Left colon (tissue), 2 donors: ENCODE measurements at regions not wholly inside any gene's neighbourhood (a gene's known extent, or its start where the extent isn't known, plus 50 kb on each side); places are given as distances from the start of the nearest gene placed in this dataset.
"Not testable (repeated sequence)": the region's sequence is repeated elsewhere in the genome, so short reads cannot be mapped to it uniquely, and the experiment has no call there.

Experiments
- ATAC-seq: fragments of 200-7000 bp; cut with Tn5 transposase; one replicate; pipeline ENCODE4 v1.9.1; 2020; ENCODE audit warnings: mild to moderate bottlenecking, moderate library complexity
- DNase-seq, 2 donors: peaks; one replicate each; pipeline ENCODE4 v3.0.0-alpha.2; 2020
- intact Hi-C, 2 donors: fragments of 100-400 bp; cut with DNase I in 1 of 2; cut with micrococcal nuclease in 1 of 2; formaldehyde crosslinking; loops; one replicate each; pipeline versions ENCODE4 v1.11.2 to v1.14.0; 2022; cut with DNase I, micrococcal nuclease
- donor health status: DM: no; HTN: no; CAD: no.
- donor health status: DM: yes; HTN: yes; CAD: no.

DNA sequence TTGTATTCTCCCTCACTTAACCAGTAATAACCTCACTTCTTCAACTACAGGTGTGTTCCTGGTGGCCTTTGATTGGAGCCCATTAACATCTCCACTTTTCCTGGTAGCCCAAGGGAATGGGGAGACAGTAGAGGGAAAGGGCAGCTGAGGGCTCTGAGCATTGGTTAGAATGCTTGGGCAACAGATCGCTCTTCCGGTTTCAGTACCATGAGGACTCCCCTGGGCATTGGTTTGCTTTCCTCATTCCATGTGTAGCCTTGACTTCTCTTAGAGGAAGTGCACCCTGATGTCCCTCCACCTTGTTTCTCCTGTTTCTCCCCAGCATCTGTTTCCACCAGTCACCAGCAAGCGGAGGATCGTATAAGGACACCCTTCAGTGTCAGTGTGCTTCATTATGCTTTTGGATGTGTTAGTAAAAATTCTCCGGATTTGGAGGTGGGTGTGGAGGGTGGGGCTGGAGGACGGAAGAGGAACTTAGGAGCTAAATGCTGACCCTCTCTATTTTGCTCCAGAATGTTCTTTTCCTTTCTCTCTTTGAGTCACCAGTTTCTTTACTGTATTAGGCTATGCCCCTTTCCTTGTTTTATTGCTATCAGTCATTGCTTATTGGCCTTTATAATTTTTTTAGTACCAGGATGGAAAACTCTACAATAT lies 50.6 kb upstream of the ZNG1B start:
- ATAC-seq, intact Hi-C loops, DNase-seq: not testable (repeated sequence)

DNA sequence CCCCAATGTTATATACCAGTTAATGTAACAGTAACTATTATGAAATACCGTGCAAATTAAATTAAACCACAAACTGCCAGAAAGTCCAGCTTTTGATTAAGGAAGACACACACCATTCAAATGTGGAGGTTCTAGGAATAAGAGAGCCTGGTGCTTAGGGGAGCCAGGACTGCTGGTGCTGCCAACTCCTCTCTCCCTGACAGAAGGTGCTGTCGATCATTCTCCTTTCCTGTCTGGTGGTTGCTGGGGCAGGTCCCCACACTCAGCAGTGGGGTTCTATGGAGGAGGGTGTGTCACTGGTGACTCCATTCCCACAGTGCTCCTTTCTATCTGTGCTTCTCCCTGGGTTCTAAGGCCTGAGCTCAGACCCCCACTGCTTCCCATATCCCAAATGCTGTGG lies 57.9 kb upstream of the ZNG1B start:
- DNase-seq, intact Hi-C loops, ATAC-seq: not testable (repeated sequence)

DNA sequence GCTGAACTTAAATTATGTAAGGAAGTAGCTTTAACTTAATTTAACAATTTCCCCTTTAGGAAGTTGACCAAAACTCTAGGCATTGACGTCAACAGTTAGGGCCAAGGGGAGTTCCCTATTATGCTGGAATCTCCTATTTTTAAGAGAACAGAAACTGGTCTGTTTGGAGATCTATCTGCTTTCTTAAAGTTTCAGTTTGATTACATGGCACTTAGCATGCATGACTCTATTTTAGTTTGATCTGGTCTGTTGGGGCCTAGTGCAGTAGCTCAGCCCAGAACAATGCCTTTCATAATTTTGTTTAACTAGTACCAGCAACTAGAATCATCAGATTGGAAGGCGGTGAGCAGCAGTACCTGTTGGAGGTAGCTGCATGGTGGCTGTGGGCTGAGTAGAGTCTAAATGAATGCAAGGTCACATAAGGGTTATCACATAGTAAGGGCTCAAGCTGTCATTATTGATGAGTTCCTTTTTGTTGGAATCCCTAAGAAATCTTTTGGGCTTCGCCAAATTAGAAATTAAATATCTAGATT lies 60.5 kb upstream of the ZNG1B start:
- DNase-seq (no peak), ATAC-seq (no peak)
- intact Hi-C loops, result no loop called here

DNA sequence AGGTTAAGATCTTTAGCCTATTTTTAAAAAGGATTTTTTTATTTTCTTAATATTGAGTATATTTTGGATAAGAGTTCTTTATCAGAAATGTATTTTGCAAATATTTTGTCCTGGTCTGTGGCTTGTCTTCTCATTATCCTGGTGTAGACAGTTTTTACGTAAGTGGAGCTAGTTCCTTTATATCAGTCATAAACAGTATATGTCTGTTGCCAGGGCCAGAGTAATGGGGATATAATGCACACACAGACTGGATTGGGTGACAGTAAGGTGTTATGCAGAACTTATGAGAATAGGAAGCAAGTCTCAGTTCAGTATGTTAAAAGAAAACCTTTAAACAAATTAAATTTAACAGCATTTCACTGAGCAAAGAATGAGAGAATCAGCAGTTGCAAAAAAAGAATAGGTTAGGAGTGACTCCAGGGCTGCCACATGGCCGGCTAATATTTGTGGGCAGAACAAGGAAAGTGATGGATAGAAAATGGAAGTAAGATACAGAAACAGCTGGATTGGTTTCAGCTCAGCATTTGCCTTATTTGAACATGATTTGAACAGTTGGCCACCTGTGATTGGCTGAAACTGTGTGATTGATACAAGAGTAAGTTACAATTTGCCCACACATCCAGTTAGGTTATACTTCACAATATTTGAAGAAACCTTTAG lies 61.1 kb upstream of the ZNG1B start:
- intact Hi-C loops, result no loop called here
- ATAC-seq (no peak), DNase-seq (no peak)

DNA sequence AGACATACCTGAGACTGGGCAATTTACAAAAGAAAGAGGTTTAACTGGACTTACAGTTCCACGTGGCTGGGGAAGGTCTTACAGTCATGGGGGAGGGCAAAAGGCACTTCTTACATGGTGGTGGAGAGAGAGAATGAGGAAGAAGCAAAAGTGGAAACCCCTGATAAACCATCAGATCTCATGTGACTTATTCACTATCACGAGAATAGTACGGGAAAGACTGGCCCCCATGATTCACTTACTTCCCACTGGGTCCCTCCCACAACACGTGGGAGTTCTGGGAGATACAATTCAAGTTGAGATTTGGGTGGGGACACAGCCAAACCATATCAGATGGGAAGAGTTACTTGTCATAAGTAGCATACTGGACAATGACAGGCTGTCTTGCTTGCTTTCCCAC lies 62.6 kb upstream of the ZNG1B start:
- intact Hi-C loops, result loop anchor here (5.0 kb wide), 1 partner anchor 128 kb away; no protein-coding TSS in a partner anchor
- DNase-seq, ATAC-seq: not testable (repeated sequence)

DNA sequence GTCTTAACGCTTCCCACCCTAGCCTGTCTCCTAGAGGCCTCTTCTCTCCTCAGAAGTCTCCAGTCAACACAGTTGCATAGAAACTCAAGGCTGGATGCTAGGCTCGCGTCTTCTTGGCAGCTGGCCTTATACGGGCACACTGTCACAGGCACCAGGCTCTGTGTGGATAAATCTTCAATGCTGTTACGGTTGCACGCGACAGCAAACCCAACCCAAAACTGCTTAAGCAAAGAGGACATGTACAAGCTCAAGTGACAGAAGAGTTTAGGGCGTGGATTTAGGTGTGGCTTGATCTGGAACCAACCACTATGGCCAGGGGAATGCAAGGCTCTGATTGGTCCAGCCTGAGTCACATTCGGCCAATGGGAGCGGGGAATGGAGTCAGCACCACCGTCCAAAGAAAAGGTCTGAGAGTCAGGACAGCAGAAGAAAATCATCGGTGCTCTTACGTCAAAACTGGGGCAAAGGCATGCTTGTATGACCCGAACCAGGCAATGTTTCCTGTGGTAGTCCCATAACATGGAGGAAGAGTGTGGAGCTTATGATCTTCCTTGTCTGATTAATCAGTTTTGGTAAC lies 65.1 kb upstream of the ZNG1B start:
- DNase-seq, ATAC-seq: not testable (repeated sequence)
- intact Hi-C loops, result loop anchor here (5.0 kb wide), 1 partner anchor 125 kb away; no protein-coding TSS in a partner anchor

DNA sequence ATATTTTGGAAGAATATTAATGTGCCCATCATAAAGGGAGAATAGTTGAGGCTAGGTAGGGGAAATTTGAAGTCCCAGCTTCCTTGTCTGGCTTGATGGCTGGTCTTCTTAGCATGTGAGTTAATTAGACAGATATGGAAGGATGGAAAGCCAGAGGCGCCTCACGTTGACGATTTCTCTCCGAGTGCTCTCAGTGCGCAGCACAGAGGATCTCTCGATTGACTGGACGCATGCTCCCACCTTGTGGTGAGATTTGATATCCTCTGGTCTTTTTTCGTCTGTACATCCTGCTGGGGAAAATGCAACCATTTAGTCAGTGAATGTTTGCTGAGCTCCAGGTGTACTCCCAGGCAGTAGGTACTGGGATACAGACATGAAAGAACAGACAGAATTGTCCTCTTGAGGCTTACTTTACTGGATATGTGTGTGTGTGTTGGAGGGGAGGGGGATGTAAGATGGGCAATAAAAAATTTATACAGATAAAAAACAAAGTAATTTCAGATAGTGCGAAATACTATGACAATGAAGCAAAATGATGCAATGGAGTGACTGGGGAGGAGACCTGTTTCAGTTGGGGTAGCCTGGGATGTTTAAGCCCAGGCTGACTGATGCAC lies 66.9 kb upstream of the ZNG1B start:
- intact Hi-C loops, result loop anchor here (5.0 kb wide), 1 partner anchor 123 kb away; no protein-coding TSS in a partner anchor
- peak; percentile 55 to 67 for DNase-seq
- ATAC-seq, result peak; percentile 100

DNA sequence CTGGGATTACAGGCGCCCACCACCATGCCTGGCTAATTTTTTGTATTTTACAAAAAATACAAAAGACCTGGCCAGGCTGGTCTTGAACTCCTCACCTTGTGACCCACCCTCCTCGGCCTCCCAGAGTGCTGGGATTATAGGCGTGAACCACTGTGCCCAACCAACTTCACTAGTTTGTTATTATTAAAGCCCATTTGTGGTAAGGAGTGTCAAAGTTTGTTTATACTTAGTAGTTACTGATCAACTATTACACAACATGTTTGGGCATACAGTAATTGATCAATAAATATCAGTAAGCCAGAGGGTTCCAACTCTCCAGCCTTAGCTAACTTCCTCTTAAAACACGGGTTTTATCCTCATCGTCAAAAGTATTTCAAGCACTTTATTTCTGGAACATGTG lies 67.5 kb upstream of the ZNG1B start:
- DNase-seq, result no peak
- ATAC-seq, result no peak
- intact Hi-C loops, result loop anchor here (5.0 kb wide), 1 partner anchor 123 kb away; no protein-coding TSS in a partner anchor

DNA sequence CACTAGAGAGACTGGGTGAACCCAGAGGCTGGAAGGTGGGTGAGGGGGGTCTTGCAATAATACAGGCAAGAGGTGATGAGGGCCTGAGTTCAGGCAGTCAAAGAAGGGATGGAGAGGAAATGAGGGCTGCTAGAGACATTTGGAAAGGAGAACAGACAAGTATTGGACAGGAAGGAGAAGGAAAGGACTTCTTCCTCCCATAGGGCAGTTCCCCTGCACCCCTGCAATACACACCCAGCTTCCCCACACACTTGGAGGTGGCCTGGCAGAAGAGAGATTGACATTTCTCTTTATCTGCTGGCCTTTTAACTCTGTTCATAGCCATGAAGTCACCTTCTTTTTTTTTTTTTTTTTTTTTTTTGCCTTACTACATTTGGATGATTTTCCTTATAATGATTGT lies 68.9 kb upstream of the ZNG1B start:
- ATAC-seq, intact Hi-C loops, DNase-seq: not testable (repeated sequence)

DNA sequence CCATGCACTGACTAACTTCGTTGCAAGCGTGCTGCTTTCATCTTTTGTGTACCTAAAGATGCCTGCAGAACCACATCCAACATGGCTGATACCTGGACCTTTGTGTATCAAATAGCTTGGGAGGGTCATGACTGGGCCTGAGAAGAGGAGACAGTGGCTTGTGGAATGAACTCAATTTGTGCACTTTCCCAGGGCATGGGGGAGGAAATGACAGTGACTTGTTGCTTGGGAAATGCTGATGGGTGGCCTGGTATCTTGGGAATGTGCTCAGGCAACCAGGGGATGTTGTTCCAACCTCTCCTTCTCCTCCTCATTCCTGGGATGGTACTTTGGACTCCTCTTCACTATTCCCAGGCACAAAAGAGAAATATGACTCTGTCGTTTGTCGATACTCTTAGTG lies 70.7 kb upstream of the ZNG1B start:
- ATAC-seq, DNase-seq, intact Hi-C loops: not testable (repeated sequence)

DNA sequence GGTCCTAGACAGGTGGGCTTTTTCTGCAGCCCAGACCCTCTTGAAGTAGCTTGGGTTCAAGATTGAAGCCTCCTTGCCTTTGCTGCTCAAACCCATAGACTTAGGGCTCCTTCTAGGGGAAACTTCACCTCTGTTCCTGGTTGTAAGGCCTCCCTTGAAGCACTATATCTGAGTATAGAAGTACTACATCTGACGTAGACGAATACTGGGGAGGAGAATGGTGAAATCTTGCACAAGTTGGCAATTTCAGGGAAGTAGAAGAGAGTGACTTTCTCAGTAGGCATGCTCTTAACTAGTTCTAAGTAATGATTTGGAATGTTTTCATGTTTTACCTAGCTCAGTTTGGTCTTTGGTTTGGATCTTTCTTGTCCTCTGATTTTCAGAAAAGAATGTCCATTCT lies 71.7 kb upstream of the ZNG1B start:
- DNase-seq, ATAC-seq, intact Hi-C loops: not testable (repeated sequence)

DNA sequence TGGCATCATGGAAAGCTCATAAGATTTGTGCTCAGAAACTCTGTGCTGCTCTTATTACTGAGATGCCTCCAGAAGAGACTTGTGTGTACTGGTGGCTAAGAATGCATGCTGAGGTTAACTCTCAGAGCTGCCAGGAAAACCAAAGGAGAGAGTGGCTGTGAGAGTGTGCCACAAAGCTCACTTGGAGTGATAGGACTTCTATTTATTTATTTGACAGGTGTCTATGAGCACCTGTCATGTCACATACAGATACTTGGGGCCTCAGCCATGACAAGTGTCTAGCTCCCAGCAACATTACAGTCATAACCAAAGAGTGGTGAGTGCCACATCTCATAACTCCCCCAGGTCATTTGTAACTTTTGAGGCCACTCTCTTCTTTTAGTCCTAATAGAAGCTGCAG lies 72.2 kb upstream of the ZNG1B start:
- DNase-seq, intact Hi-C loops: not testable (repeated sequence)

DNA sequence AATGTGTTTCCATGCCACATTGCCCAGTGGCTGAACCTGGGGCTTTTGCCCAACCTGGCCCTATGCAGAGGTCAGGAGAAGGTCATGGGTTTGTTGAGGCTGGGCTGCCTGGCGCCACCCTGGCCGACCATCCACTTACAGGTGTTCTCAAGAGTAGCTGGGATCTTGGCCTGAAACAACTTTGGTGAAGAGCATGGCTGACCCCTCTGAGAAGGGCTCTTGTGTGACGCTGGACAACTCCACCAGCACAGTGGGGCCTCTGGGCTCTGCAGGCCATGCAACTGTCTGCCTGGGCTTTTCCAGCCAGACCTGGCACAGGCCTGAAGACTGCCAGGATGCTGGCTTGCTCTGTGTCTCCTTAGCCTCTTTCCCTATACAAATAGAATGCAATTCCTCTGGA lies 76.4 kb upstream of the ZNG1B start:
- DNase-seq (no peak), ATAC-seq (no peak)
- intact Hi-C loops, result no loop called here

More for the DNA sequence above, 72.2 kb upstream of the ZNG1B start:
- not testable (repeated sequence) for ATAC-seq

DNA sequence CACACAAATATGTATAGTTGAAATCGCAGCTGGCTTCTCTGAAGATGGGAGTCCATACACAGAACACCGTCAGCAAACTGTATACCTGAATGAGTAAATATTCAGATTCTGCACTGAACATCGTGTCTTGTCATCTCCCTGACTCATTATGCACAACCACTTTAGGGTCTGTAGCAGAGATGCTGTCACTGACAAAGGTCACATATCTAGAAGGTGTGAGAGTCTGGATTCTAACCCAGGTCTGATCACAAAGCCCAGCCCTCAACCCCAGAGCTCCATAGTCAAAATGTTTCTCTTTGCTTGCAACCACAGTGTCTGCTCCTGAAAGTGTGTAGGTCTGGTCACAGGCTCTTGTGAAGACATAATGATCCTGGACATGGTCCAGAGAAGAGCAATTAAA lies 78.3 kb upstream of the PAX8 start:
- ATAC-seq (no peak), DNase-seq (no peak)
- intact Hi-C loops, result no loop called here

DNA sequence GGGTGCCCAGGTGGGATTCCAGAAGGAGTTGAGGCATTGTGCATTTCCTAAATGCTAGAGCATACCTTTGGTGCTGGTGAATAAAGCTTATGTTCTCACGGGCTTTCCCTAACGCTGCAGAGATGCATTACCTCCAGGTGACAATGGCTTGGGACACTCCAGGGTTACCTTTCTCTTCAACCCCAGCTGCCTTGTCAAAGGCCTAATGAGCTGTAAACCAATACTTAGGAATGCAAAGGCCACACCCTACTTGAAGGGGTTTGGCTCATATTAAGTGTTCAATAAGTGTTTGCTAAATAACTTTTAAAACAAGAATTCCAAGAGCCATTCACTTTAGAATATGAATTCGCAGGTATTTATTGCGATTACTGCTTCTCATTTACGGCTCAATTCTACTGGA lies 77.6 kb upstream of the PAX8 start:
- ATAC-seq, intact Hi-C loops, DNase-seq: not testable (repeated sequence)

DNA sequence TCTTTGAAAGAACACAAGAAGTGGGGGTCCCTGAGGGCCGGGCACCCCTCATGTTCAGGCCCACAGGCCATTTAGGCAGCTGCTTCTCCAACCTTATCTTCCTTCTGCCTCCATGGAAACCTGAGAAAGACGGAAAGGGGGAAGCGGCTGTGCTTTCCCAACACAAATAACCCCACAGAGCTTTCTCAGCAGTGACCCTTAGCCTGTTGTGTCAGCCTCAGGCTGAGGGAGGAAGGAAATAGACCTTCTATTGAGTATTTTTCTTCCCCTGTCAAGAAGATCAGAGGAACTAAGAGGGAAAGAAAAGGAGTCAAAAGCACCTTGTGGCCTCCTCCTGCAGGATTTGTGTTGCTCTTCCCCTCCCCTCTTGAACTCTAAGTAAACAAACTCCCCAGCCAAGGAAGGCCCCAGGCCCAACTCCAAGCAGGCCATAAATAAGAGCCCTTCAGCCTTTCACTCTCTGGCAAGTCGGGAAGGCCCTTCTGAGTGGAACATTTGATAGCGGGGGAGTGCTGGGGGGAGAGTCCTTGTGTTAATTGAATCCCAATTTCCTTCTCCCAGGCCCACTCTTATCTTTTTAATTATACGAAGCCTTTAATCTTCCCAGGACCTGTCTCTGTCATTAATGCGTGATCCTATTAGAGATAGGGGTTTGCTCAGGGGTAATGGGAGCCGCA lies 76.8 kb upstream of the PAX8 start:
- intact Hi-C loops, ATAC-seq: not testable (repeated sequence)

DNA sequence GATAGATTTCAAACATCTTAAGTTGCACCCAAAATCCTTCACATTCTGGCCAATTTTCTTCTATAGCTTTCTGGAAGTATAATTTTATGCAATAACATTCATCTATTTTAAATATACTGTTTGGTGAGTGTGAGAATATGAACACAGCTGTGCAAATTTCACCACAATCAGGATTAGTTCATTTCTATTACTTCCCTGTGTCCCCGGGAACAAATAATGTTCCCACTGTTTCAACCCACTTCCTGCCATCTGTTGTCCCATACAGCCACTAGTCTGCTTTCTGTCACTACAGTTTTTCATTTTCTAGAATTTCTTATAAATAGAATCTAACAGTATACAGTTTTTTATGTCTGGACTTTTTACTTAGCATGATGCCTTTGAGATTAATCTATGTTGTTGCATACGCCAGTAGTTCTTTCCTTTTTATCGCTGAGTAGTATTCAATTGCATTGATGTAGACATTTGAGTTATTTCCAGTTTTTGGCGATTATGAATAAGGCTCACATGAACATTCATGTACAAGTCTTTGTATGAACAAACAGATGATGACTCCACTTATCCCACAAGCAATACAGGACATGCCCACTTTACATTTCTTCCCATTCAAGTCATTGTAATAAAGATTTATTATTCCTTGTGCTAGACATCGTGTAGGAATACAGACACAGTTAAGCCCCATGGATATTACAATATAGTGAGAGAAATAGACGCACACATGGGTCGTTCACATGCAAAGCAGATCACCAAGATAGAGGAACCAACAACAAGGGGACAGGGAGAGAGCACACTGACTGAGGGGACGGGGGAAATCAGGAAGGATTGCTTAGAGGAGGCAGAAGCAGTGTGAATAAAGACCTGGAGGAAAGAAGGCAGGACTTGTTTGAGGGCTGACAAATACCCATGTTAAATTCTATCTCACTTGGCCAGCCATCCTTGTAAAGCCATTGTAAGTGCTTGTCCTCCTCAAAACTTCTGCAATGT lies 72.9 kb upstream of the PAX8 start:
- ATAC-seq, result no peak
- intact Hi-C loops, result no loop called here
- no peak for DNase-seq

More for the DNA sequence above, 76.8 kb upstream of the PAX8 start:
- not testable (repeated sequence) for DNase-seq
